ENCODE measurements at regions not wholly inside any gene's neighbourhood (a gene's known extent, or its start where the extent isn't known, plus 50 kb on each side); places are given as distances from the start of the nearest gene placed in this dataset.
"Not testable (repeated sequence)": the region's sequence is repeated elsewhere in the genome, so short reads cannot be mapped to it uniquely, and the experiment has no call there.

DNA sequence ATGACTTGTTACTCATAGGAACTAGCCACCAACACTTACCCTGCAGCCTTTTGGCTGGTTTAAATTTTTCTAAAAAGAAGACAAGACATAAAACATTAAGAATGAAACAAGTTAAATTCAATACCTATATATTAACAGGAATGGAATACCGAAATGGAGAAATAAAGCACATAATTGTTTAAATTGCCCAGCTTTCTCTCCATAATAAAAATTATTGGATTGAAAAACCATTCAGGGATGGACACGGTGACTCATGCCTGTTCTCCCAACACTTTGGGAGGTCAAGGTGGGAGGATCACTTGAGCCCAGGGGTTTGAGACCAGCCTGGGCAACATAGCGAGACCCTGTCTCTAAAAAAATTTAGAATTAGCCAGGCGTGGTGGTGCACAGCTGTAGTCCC is 179.4 kb upstream of the MKLN1 start:
- Mint-ChIP-seq H3K36me3 (ENCODE audit: low read depth) (no peaks in the 10 kb centered on the region), H3K4me3 (no peak overlapping the region), H3K4me1 (no peaks in the 10 kb centered on the region), H3K9me3 (no peaks in the 10 kb centered on the region), H3K27ac (no peak overlapping the region), H3K27me3 (no peaks in the 10 kb centered on the region)
- DNase-seq (no peak), ATAC-seq (no peak)

DNA sequence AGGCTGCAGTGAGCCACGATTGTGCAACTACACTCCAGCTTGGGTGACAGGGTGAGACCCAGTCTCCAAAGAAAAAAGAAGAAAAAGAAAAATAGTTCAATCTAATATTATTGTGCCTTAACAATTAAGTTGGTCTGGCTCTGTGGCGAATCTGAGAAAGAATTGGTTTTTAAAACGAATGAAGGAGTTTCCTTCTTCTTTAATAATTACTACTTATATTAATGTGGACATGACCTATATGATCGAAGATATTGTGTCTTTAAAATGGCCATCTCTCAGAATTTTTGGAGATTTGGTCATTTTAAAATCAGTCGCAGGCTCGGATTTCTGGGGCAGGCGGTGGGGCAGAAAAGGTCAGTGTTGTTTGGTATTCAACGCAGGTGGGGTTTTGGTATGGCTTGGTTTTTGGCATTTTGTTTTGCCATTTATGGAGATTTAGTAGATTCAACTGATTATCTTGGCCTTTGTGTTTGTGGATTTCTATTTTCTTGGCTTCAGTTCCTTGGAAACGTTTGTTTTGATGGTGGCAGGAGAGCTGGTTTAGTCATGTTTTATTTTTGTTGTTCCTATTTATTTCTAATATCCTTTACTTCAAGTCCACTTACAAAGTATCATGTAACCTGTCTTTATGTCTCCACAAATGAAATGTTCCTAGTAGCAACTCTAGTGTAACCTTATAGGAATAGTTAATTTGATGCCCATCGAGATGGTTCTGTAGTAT is 178.8 kb upstream of the MKLN1 start:
- no peaks in the 10 kb centered on the region for H3K36me3 Mint-ChIP-seq (ENCODE audit: low read depth)
- no peaks in the 10 kb centered on the region for H3K4me1 Mint-ChIP-seq
- no peaks in the 10 kb centered on the region for H3K9me3 Mint-ChIP-seq
- H3K27me3 Mint-ChIP-seq, result no peaks in the 10 kb centered on the region
- H3K27ac Mint-ChIP-seq, result no peak overlapping the region
- ATAC-seq (no peak), DNase-seq (no peak)
- no peak overlapping the region for H3K4me3 Mint-ChIP-seq

DNA sequence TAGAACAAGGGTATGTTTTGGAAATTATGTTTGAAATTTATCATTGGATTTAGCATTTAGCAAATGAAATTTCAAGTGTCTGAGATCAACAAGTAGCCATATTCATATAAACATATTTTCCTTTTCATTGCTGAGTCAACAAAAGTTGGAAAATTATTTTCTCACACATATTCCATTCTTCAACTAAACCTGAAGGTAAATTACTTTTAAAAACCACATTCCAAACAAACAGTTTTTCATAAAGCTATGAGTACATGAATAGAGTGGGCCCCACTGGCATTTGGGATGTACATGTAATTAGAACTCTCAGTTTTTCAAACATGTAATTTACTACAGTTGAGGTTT is 178.3 kb upstream of the MKLN1 start:
- ATAC-seq (no peak), DNase-seq (no peak)
- H3K4me1 Mint-ChIP-seq, result no peaks in the 10 kb centered on the region
- H3K27ac Mint-ChIP-seq, result no peak overlapping the region
- H3K9me3 Mint-ChIP-seq, result no peaks in the 10 kb centered on the region
- H3K27me3 Mint-ChIP-seq, result no peaks in the 10 kb centered on the region
- no peaks in the 10 kb centered on the region for H3K36me3 Mint-ChIP-seq (ENCODE audit: low read depth)
- no peak overlapping the region for H3K4me3 Mint-ChIP-seq

DNA sequence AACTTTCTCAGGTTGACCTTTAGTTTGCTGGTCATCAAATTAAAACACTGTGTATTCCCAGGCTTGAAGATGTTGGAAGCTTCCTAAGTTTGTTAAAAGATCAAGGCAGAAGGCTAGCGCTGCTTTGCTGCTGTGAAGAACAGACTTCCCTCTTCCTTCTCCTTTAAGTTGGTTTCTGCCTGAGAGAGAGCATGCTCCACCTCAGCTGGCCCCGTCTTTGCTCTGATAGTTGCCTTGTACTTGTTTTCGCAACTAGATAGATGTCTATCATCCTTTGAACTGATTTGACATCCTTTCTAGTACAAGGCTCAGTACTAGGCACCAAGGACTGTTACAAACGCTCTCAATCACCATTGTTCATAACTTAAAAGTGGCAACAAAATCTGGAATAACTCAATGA is 177.8 kb upstream of the MKLN1 start:
- H3K27ac Mint-ChIP-seq, result no peak overlapping the region
- DNase-seq (no peak), ATAC-seq (no peak)
- no peaks in the 10 kb centered on the region for H3K4me1 Mint-ChIP-seq
- H3K9me3 Mint-ChIP-seq, result no peaks in the 10 kb centered on the region
- H3K27me3 Mint-ChIP-seq, result no peaks in the 10 kb centered on the region
- H3K36me3 Mint-ChIP-seq (ENCODE audit: low read depth), result no peaks in the 10 kb centered on the region
- no peak overlapping the region for H3K4me3 Mint-ChIP-seq

DNA sequence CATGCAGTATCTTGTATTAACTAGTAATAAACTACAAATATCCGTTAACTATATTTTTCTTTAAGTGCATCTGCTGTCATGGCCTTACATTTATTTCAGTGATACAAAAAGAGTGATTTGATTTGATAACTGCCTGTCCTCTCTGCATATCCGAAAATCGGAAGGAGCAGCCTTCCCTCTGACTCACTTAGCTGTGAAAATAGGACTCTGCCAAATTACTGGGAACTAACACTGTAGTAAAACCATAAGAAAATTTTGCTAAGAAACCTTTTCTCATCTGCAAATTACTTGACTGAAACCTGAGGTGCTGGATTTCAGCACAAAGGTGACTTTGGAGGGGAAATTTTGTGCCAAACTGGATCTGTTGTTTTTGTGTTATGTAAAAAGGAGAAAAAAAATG is 176.6 kb upstream of the MKLN1 start:
- DNase-seq (no peak), ATAC-seq (no peak)
- Mint-ChIP-seq H3K9me3 (no peaks in the 10 kb centered on the region), H3K4me1 (no peaks in the 10 kb centered on the region), H3K4me3 (no peak overlapping the region), H3K27ac (no peak overlapping the region), H3K36me3 (ENCODE audit: low read depth) (no peaks in the 10 kb centered on the region), H3K27me3 (no peaks in the 10 kb centered on the region)

DNA sequence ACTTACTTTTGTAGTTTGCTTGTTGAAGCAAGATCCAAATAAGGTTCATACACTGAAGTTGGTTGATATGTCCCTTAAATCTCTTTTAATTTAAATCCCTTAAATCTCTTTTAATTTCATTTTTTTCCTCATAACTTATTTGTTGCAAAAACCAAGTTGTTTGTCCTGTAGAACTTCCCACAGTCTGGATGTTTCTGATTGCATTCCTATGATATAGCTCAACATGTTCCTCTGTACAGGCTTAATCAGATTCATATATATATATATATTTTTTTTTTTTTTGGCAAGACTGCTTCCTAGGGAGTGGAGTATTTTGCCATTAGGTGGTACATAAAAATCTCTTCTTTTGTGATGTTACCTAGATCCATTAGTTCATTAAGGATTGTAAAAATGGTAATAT is 174.9 kb upstream of the MKLN1 start:
- Mint-ChIP-seq H3K4me3 (no peak overlapping the region), H3K27me3 (peaks cover 2% of the 10 kb centered on the region), H3K4me1 (no peaks in the 10 kb centered on the region), H3K9me3 (no peaks in the 10 kb centered on the region), H3K27ac (no peak overlapping the region), H3K36me3 (ENCODE audit: low read depth) (no peaks in the 10 kb centered on the region)
- no peak for ATAC-seq
- DNase-seq, result no peak

DNA sequence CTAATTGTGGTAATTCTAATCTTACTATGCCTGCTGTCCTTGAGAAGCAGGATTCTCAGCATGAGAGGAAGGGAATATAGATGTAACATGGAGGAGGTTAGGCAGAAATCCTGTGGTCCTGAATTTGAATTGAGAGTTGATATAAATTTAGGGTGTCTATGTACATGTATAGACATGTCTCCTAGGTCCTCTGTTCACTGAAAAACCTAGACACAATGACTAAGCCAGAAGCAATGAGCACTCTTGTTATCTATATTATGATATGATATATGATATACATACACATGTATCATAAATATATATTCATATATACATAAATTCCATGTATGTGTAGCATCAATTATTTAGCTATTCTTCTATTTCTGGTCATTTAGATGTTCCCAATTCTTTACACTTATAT is 173.3 kb upstream of the MKLN1 start:
- no peaks in the 10 kb centered on the region for H3K36me3 Mint-ChIP-seq (ENCODE audit: low read depth)
- DNase-seq, result no peak
- H3K4me1 Mint-ChIP-seq, result no peaks in the 10 kb centered on the region
- no peak overlapping the region for H3K27ac Mint-ChIP-seq
- H3K9me3 Mint-ChIP-seq, result no peaks in the 10 kb centered on the region
- H3K27me3 Mint-ChIP-seq, result peaks cover 2% of the 10 kb centered on the region
- ATAC-seq, result no peak
- H3K4me3 Mint-ChIP-seq, result no peak overlapping the region

DNA sequence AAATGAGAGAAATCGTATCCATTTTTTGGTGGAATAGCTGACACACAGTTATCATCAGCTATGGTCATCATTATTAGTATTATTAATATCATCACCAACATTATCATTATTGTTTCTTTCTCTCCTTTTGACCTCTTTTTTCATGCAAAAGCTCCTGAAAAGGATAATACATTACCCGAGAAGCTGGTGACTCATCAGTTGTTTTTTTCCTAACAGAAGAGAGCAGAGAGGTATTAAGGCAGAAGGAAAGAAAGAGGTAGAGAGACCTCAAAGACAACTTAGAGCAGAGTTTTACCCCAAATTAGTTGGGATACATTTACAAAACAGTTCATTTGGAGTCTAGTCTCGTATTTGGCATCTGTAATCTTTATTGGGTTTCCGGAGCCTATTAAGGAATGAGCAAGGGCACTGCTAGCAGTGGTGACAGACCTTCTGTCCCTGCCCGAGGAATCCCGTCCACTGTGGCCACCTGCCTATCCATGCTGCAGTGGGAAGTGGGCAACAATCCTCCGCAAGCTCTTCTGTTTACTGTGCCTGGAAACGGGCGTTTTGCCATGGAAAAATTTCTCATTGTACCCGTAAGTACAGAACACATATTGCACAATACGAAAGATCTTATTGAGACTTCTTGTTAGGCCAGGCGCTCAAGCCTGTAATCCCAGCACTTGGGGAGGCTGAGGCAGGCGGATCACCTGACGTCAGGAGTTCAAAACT is 170.0 kb upstream of the MKLN1 start:
- Mint-ChIP-seq H3K9me3 (no peaks in the 10 kb centered on the region), H3K36me3 (ENCODE audit: low read depth) (no peaks in the 10 kb centered on the region), H3K4me1 (no peaks in the 10 kb centered on the region), H3K4me3 (no peak overlapping the region), H3K27me3 (peaks cover 2% of the 10 kb centered on the region), H3K27ac (no peak overlapping the region)
- DNase-seq, result no peak
- no peak for ATAC-seq

DNA sequence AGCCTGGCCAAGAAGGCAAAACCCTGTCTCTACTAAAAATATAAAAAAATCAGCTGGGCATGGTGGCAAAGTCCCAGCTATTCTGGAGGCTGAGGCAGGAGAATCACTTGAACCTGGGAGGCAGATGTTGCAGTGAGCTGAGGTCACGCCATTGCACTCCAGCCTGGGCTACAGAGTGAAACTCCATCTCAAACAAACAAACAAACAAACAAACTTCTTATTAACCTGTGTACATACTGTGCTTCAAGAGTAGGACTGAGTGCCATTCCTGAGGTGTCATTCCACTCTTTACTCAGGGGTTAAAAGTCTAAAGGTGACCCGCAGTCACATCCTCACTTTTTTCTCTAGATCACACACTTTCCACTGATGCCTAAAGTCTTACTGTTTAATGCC is 169.4 kb upstream of the MKLN1 start:
- not testable (repeated sequence) for ATAC-seq; H3K4me1 Mint-ChIP-seq; H3K27ac Mint-ChIP-seq; H3K4me3 Mint-ChIP-seq; H3K27me3 Mint-ChIP-seq; H3K9me3 Mint-ChIP-seq; DNase-seq; H3K36me3 Mint-ChIP-seq (ENCODE audit: low read depth)

DNA sequence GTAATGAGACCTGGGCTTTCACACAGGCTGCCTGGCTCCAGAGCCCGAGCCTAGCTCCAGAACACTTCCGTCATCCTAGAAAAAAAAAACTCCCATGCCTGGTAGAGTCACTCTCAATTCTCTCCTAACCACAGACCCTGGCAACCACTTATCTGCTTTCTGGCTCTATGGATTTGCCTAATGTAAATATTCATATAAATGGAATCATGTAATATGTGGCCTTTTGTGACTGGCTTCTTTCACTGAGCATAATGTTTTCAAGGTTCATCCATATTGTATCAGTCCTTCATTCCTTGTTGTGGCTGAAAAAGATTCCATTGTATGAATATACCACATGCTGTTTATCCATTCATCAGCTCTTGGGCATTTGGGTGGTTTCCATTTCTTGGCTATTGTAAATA is 167.7 kb upstream of the MKLN1 start:
- DNase-seq, result no peak
- Mint-ChIP-seq H3K36me3 (ENCODE audit: low read depth) (no peaks in the 10 kb centered on the region), H3K27ac (no peak overlapping the region), H3K9me3 (no peaks in the 10 kb centered on the region), H3K27me3 (peaks cover 2% of the 10 kb centered on the region), H3K4me1 (no peaks in the 10 kb centered on the region), H3K4me3 (no peak overlapping the region)
- no peak for ATAC-seq

DNA sequence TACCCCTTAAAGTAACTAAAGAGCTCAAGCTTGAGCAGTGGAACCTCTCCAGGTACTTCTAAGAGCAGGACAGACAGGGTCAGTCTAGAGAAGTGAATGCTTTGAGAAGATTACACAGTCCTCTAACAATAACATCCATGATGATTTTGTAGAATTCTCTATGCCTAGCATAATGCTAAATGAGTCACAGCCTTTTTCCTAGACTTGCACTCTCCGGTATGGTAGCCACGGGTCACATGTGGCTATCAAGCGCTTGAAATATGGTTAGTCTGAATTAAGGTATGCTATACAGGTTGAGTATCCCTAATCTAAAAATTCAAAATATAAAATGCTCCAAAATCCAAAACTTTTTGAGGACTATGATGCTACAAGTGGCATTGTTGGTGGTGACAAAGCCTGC is 166.6 kb upstream of the MKLN1 start:
- no peaks in the 10 kb centered on the region for H3K36me3 Mint-ChIP-seq (ENCODE audit: low read depth)
- no peak for ATAC-seq

DNA sequence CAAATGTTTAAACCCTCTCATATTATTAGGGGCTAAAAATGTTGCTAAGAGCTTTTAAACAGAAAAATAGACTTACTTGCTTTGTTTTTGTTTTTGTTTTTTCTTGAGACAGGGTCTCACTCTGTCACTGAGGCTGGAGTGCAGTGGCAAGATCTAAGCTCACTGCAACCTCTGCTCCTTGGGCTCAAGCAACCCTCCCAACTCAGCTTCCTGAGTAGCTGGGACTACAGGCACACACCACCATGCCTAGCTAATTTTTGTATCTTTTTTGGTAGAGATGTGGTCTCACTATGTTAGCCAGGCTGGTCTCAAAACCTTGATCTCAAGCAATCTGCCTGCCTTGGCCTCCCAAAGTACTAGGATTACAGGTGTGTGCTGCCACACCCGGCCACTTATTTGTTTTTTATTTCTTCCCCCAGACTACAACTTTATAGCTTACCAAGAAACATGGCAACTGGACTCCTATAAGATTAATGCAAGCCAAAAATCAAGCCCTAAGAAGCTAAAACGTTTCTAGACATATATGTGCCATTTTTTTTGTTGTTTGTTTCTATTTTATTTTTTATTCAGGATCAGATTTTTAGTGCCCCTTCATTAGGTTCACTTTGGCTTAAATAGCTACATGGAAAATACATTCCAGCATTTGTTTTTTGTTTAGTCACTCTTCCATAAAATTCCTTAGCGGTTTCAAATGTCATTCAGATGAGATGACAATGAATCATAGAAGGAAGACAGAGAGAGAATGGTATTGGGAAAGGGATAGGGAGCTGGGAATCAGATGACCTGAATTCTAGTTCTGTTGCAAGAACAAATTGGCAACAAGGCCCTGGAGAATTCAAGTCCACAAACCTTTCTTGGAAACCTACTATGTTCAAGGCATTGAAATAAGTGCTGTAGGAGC is 163.4 kb upstream of the MKLN1 start:
- Mint-ChIP-seq H3K4me1 (no peaks in the 10 kb centered on the region), H3K27me3 (no peaks in the 10 kb centered on the region), H3K9me3 (no peaks in the 10 kb centered on the region), H3K36me3 (ENCODE audit: low read depth) (no peaks in the 10 kb centered on the region), H3K4me3 (no peak overlapping the region), H3K27ac (no peak overlapping the region)
- no peak for DNase-seq
- no peak for ATAC-seq

More for the DNA sequence above, 166.6 kb upstream of the MKLN1 start:
- H3K27ac Mint-ChIP-seq, result no peak overlapping the region
- H3K4me1 Mint-ChIP-seq, result no peaks in the 10 kb centered on the region
- H3K27me3 Mint-ChIP-seq, result peaks cover 2% of the 10 kb centered on the region
- H3K4me3 Mint-ChIP-seq, result no peak overlapping the region
- no peaks in the 10 kb centered on the region for H3K9me3 Mint-ChIP-seq
- no peak for DNase-seq

DNA sequence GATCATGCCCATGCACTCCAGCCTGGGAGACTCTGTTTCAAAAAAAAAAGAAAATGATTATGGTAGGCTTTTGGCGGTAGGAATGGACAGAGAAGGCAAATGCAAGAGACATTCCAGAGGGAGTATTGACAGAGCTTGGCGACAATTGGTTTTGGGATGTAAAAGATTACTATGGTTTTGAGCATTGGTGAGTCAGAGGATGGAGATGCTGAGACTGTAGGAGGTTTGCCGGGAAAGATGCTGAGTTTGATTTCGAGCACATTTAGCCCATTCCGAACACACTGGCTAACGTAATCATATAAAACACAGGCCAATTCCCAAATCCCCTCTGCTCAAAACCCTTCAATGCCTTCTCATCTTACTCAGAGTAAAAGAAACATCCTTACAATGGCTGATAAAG is 161.6 kb upstream of the MKLN1 start:
- Mint-ChIP-seq H3K27me3 (no peaks in the 10 kb centered on the region), H3K27ac (no peak overlapping the region), H3K36me3 (ENCODE audit: low read depth) (no peaks in the 10 kb centered on the region), H3K4me3 (no peak overlapping the region), H3K9me3 (no peaks in the 10 kb centered on the region), H3K4me1 (no peaks in the 10 kb centered on the region)
- ATAC-seq, result no peak
- DNase-seq, result no peak

DNA sequence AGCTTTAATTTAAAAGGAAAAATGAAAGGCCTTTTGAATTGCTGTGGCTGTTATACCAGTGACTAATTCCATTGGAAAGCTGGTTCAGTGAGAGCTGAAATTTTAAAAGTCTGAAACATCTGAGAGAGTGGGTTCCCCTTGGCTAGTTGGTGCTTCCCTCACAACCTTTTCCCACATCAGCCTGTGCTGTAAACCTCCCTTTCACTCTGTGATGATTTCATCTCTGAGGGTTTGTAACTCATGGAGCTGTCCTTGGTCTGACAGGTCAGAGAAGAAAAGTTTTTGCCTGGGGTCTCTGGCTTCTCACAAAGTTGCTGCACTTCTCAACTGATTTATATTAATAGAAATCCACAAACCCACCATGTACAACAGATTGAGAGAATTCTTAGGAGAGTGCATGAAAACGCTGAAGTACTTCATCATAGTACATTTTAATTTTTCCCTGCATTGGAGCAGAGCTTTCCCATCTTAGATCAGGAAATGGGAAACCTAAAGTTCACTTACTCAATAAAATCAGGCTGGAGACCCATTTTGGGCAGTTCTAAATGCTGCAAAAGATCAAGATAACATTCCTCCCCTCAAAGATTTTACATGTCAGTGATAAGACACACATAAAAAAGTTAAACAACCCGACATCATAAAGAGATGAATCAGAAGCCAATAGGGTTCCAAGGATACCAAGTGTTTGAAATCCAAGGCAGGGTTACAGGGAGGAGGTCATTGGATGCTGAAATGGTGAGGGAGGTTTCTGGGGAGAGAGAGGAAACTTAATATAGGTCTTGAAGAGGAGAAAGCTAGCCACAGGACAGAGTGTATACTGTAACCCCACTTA is 157.0 kb upstream of the MKLN1 start:
- no peaks in the 10 kb centered on the region for H3K9me3 Mint-ChIP-seq
- H3K4me1 Mint-ChIP-seq, result no peaks in the 10 kb centered on the region
- peaks cover 3% of the 10 kb centered on the region for H3K27me3 Mint-ChIP-seq
- DNase-seq, result no peak
- ATAC-seq, result no peak
- no peak overlapping the region for H3K4me3 Mint-ChIP-seq
- H3K36me3 Mint-ChIP-seq (ENCODE audit: low read depth), result peaks cover 1% of the 10 kb centered on the region
- H3K27ac Mint-ChIP-seq, result no peak overlapping the region
